NCI-H510A (cell line): ENCODE measurements at regions not wholly inside any gene's neighbourhood (a gene's known extent, or its start where the extent isn't known, plus 50 kb on each side); places are given as distances from the start of the nearest gene placed in this dataset.

ENCODE experiments used
- DNase-seq: peaks from one replicate; lab custom pipeline; 2025; lab: John Stamatoyannopoulos, UW

DNA sequence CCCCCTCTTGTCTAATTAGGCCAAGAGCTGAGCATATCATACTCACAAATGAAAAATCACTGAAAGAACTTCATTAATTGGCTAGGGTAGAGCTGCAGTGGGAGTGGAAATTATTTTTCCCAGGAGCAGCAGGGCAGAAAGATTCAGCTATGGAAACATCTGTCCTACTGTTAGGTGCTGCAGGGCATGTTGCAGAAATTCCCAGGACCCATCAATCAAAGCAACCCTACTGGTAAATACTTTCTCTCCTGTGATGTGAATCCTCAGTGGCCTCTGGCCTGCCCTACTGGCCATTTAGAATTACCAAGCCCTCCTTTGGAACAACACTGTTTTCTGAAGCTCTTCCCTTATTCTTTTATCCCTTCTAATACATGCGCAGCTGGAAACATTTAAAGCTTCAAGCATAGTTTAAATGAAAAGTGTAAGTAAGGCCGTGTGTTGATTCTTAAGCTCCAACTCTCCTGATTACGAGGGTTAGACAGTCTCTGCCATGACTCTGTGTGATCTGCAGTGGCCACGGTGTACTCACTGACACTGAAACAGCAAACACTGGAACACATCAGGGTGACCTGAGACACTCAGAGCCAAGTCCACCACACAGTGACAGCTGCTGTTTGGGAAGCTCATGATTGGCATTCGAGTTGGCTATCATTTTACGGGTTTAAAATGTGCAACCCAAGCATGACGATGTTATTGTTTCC lies 62.6 kb upstream of the TMCC3 start:
- DNase-seq: no peak

DNA sequence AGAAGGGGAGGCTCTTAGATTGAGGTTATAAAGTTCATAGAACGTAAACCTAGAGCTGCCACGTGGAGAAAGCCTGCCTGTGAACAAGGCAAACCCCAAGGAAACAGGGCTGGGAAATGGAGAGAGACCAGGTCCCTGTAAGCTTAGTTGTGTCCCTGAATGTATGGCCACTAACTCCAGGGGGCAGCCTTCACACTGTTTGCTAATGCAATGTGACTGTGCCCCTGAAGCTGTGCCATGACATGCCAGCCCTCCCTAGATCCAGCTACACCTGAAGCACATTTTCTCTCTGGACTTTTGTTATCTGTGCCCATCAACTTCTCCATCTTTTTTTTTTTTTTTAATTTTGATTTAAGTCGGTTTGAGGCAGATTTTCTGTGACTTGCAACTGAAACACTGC lies 60.6 kb upstream of the TMCC3 start:
- no peak for DNase-seq

DNA sequence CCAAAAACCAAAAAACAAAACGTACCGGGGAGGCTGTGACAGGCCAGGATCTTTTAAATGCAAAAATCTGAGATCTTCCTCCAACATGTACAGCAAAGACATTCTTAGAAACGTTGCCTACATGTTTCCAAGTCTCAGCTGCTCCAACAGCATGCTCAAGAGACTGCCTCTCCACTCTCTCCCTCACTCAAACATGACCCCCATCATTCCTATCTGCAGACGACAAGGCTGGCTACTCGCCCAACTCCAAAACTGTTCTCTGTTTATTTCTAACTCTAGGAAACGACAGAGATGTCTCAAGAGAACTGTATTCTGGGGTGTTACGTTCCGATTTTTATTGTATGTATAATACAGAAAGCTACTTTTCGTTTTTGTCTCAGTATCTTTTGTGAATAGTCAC lies 57.5 kb upstream of the TMCC3 start:
- DNase-seq: no peak

- no peak for DNase-seq
Measured at GRCh38 chr12:94707036-94707435, 56.7 kb upstream of the TMCC3 start.

GRCh38 chr12:94706250-94706661 lies 55.9 kb upstream of the TMCC3 start:
- DNase-seq: no peak

DNA sequence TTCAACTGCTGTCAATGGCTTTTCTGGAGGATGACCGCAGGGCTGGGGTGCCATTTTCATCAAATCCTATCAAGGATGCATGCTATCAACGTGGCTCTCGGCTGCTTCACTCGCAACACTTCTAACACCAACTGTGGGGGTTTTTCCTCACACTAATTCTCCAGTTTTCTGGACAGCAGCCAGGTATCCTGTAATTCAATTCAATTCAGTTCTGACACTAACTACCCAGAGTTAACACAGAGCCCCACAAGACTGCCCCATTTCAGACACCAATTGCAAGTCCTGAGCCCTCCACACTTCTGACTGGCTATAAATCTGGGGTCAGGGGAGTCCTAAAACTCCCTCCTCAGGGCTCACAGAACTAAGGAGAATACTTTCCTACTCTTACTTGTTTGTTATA lies 55.3 kb upstream of the TMCC3 start:
- no peak for DNase-seq

GRCh38 chr12:94704452-94705306 lies 54.3 kb upstream of the TMCC3 start:
- DNase-seq: no peak

GRCh38 chr12:94702696-94703095 lies 52.3 kb upstream of the TMCC3 start:
- DNase-seq: no peak

DNA sequence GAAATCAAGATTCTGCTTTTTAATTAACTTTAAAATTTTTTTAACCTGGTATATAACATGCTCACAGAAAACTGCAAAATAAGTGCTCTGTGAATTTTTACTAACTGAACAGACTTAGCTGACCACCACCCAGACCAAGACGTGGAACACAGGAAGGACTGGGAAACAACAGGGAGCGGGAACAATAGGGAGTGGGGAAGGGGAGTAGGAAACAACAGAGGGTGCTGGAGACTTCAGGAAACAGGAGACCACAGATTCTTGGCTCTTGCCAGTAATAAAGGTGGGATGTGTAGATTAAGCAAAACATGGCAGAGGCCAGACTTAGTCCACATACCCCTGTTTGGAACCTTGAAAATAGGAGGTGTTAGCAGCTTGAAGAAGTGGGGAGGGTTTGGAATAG lies 51.4 kb upstream of the TMCC3 start:
- no peak for DNase-seq

GRCh38 chr12:94700662-94701061 lies 50.3 kb upstream of the TMCC3 start:
- DNase-seq: no peak
